DND-41 (cell line): ENCODE measurements at regions not wholly inside any gene's neighbourhood (a gene's known extent, or its start where the extent isn't known, plus 50 kb on each side); places are given as distances from the start of the nearest gene placed in this dataset.

ENCODE experiments used
- EZH2 ChIP-seq: IDR thresholded peaks from 3 replicates; pipeline ENCODE4 v1.6.1; 2012; ENCODE audit warnings: borderline replicate concordance, low read depth, mild to moderate bottlenecking, moderate library complexity, low read length, inconsistent platforms; ENCODE audit not compliant: severe bottlenecking
- TF ChIP-seq, protein P1 (sequence below): IDR thresholded peaks from 2 replicates; pipeline ENCODE4 v1.5.1; 2012; ENCODE audit warnings: borderline replicate concordance, low read length, moderate library complexity, mild to moderate bottlenecking; ENCODE audit not compliant: poor library complexity, severe bottlenecking; ENCODE audit errors: extremely low read depth

DNA sequence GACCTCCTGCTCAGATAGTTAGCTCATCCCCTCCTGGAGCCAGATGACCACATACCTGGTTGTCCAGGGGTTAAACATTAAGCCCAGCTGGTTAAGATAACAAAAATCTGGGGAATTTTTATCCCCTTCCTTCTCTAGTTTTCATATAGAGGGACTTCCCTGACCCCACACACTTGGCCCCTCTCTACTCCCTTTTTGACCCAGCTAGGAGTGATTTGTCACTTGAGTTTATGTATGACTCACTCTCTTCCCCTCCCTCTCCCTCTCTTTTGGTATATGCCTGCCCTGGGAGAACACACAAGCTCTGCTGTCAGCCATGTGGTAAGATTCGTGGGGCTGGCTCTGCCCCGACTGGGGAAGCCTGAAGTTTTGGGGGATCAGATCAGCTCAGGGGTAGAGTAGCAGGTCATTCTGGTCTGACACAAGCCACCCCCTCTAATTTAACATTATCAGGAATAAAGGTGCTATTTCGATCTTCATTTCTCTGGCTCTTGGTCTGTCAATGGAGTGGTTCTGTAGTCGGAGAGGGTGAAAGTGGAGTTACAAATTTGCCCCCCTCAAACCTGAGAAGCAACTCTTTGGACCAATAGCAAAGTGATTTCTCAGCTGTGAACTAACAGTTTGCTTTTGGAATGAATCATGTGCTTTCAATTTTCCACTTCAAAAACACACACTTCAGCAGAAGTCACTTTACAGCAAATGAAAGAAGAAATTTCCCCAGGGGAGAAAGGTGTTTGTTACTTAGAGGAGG is 415.3 kb upstream of the CADM1 start:
- TF ChIP-seq, protein P1, sequence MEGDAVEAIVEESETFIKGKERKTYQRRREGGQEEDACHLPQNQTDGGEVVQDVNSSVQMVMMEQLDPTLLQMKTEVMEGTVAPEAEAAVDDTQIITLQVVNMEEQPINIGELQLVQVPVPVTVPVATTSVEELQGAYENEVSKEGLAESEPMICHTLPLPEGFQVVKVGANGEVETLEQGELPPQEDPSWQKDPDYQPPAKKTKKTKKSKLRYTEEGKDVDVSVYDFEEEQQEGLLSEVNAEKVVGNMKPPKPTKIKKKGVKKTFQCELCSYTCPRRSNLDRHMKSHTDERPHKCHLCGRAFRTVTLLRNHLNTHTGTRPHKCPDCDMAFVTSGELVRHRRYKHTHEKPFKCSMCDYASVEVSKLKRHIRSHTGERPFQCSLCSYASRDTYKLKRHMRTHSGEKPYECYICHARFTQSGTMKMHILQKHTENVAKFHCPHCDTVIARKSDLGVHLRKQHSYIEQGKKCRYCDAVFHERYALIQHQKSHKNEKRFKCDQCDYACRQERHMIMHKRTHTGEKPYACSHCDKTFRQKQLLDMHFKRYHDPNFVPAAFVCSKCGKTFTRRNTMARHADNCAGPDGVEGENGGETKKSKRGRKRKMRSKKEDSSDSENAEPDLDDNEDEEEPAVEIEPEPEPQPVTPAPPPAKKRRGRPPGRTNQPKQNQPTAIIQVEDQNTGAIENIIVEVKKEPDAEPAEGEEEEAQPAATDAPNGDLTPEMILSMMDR = no peak
- no peak for TF ChIP-seq EZH2
